Keratinocyte (primary cell): ENCODE measurements at regions not wholly inside any gene's neighbourhood (a gene's known extent, or its start where the extent isn't known, plus 50 kb on each side); places are given as distances from the start of the nearest gene placed in this dataset.
"Not testable (repeated sequence)": the region's sequence is repeated elsewhere in the genome, so short reads cannot be mapped to it uniquely, and the experiment has no call there.

Source experiments
- DNase-seq: peaks from one replicate; pipeline ENCODE4 v3.0.0-alpha.2; 2011; ENCODE audit warnings: low read depth, missing footprints, low spot score
- FAIRE-seq: peaks from 2 replicates; lab custom pipeline; 2011; peaks lifted over from hg19 to GRCh38; lab: Jason Lieb, UNC
- H2AFZ ChIP-seq: 2 replicates; pipeline ENCODE4 v1.6.0; 2012; ENCODE audit warnings: low read length, control low read depth, inconsistent platforms; ENCODE audit not compliant: control insufficient read depth
- H3K27ac ChIP-seq: 2 replicates; pipeline ENCODE4 v1.5.1; 2011; ENCODE audit warnings: low read length; ENCODE audit not compliant: control insufficient read depth, insufficient read depth
- H3K27me3 ChIP-seq: 3 replicates; pipeline ENCODE4 v1.6.0; 2011; ENCODE audit warnings: low read length; ENCODE audit not compliant: control insufficient read depth, insufficient read depth; ENCODE audit errors: extremely low read depth
- H3K36me3 ChIP-seq, 2 experiments: 2 replicates in 1 of 2; 3 replicates in 1 of 2; pipeline ENCODE4 v1.5.1; 2011; ENCODE audit warnings: low read length in 2 of 2, mild to moderate bottlenecking in 1 of 2; ENCODE audit not compliant: control insufficient read depth in 2 of 2, insufficient read depth in 2 of 2; ENCODE audit errors: extremely low read depth in 1 of 2
- H3K4me1 ChIP-seq: 3 replicates; pipeline ENCODE4 v1.5.1; 2011; ENCODE audit warnings: low read length; ENCODE audit not compliant: control insufficient read depth, insufficient read depth; ENCODE audit errors: extremely low read depth
- H3K4me2 ChIP-seq: 3 replicates; pipeline ENCODE4 v1.6.0; 2011; ENCODE audit warnings: low read depth, low read length; ENCODE audit not compliant: control insufficient read depth, insufficient read depth; ENCODE audit errors: extremely low read depth
- H3K4me3 ChIP-seq, 3 experiments: fragments of 200-600 bp in 1 of 3; sonication (generic) in 1 of 3; 2 replicates in 2 of 3; 3 replicates in 1 of 3; pipeline ENCODE4 v1.5.1; 2011 to 2016; ENCODE audit warnings: low read length in 3 of 3, mild to moderate bottlenecking in 3 of 3, control low read depth in 2 of 3, inconsistent platforms in 1 of 3, low read depth in 1 of 3, mixed read lengths in 1 of 3, mixed run types in 1 of 3, moderate library complexity in 1 of 3; ENCODE audit not compliant: control insufficient read depth in 2 of 3, insufficient read depth in 2 of 3; ENCODE audit errors: extremely low read depth in 1 of 3
- H3K79me2 ChIP-seq: 2 replicates; pipeline ENCODE4 v1.6.0; 2012; ENCODE audit warnings: low read length; ENCODE audit not compliant: control insufficient read depth, insufficient read depth
- H3K9ac ChIP-seq: 3 replicates; pipeline ENCODE4 v1.6.0; 2011; ENCODE audit warnings: low read length; ENCODE audit not compliant: control insufficient read depth, insufficient read depth; ENCODE audit errors: extremely low read depth
- H3K9me1 ChIP-seq: 3 replicates; pipeline ENCODE4 v1.6.0; 2011; ENCODE audit warnings: low read length; ENCODE audit not compliant: control insufficient read depth, insufficient read depth; ENCODE audit errors: extremely low read depth
- H3K9me3 ChIP-seq: 2 replicates; pipeline ENCODE4 v1.5.1; 2012; ENCODE audit warnings: low read depth, low read length; ENCODE audit not compliant: control insufficient read depth
- H4K20me1 ChIP-seq: 3 replicates; pipeline ENCODE4 v1.6.0; 2011; ENCODE audit warnings: low read length; ENCODE audit not compliant: control insufficient read depth, insufficient read depth; ENCODE audit errors: extremely low read depth
- EZH2 ChIP-seq: IDR thresholded peaks from one replicate; pipeline ENCODE4 v1.6.1; 2012; ENCODE audit warnings: inconsistent platforms, mild to moderate bottlenecking, low read length, moderate library complexity
- dilution Hi-C: fragments of 300-500 bp; cut with MboI; formaldehyde crosslinking; loops from one replicate; pipeline ENCODE4 v1.7.0; 2020; ENCODE audit warnings: low sequenced_read_pairs; ENCODE audit not compliant: extremely low pct_ligation_motif_present
- TF ChIP-seq, protein P1 (sequence below), 3 experiments: IDR thresholded peaks in 1 of 3; conservative IDR thresholded peaks in 1 of 3; optimal IDR thresholded peaks in 1 of 3; 2 replicates in 2 of 3; 3 replicates in 1 of 3; pipeline versions ENCODE3 to v1.5.1; 2011; ENCODE audit warnings: low read length in 3 of 3, mild to moderate bottlenecking in 3 of 3, moderate library complexity in 2 of 3, control low read depth in 1 of 3, inconsistent platforms in 1 of 3; ENCODE audit not compliant: insufficient read depth in 2 of 3; ENCODE audit errors: extremely low read depth in 1 of 3

DNA sequence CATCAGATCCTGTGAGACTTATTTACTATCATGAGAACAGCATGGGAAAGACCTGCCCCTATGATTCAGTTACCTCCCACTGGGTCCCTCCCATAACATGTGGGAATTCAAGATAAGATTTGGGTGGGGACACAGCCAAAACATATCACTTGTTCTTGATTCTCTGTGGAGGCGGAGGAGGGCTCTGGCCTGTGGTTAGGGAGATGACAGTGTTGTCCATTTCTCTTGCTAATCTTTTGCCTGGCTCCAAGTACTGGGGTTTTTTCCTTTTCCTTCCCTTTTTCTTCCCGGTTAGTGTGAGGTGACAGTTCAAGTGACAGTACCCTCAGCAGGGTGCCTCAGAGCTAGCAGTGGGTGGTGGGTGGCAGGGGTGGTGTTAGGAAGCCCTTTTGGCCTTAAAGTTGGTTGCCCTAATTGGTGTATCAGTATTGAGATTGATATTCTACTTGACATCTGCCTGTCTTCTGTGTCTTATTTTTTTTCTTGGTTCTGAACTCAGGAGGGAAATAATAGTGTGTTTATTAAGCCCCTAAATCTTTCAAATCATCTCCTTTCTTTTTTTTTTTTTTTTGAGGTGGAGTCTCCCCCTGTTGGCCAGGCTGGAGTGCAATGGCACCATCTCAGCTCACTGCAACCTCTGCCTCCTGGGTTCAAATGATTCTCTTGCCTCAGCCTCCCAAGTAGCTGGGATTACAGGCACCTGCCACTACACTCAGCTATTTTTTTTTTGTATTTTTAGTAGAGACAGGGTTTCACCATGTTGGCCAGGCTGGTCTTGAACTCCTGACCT is 192.0 kb downstream of the ASB1 start:
- H3K4me2 ChIP-seq, H3K4me1 ChIP-seq, H4K20me1 ChIP-seq, H2AFZ ChIP-seq, H3K9me3 ChIP-seq, DNase-seq, H3K27me3 ChIP-seq, H3K36me3 ChIP-seq, dilution Hi-C loops, H3K9me1 ChIP-seq, H3K9ac ChIP-seq, H3K4me3 ChIP-seq, H3K79me2 ChIP-seq, H3K27ac ChIP-seq, FAIRE-seq: not testable (repeated sequence)
- TF ChIP-seq, protein P1, sequence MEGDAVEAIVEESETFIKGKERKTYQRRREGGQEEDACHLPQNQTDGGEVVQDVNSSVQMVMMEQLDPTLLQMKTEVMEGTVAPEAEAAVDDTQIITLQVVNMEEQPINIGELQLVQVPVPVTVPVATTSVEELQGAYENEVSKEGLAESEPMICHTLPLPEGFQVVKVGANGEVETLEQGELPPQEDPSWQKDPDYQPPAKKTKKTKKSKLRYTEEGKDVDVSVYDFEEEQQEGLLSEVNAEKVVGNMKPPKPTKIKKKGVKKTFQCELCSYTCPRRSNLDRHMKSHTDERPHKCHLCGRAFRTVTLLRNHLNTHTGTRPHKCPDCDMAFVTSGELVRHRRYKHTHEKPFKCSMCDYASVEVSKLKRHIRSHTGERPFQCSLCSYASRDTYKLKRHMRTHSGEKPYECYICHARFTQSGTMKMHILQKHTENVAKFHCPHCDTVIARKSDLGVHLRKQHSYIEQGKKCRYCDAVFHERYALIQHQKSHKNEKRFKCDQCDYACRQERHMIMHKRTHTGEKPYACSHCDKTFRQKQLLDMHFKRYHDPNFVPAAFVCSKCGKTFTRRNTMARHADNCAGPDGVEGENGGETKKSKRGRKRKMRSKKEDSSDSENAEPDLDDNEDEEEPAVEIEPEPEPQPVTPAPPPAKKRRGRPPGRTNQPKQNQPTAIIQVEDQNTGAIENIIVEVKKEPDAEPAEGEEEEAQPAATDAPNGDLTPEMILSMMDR (optimal IDR thresholded peaks at IDR 0.05 in 1 of 3, IDR thresholded peaks at IDR 0.05 in 1 of 3, conservative IDR thresholded peaks at IDR 0.05 in 1 of 3; ENCODE audit: extremely low read depth in 1 of 3, insufficient read depth in 2 of 3, low read length in 3 of 3), result peak in 1 of 3 experiments; percentile 26

- Histone ChIP-seq H4K20me1 (no peaks in the 10 kb centered on the region), H3K27me3 (no peaks in the 10 kb centered on the region), H3K36me3 (no peaks in the 10 kb centered on the region), H3K27ac (no peak overlapping the region), H3K79me2 (no peaks in the 10 kb centered on the region), H2AFZ (no peak overlapping the region), H3K4me2 (no peak overlapping the region), H3K4me3 (no peak overlapping the region), H3K4me1 (peaks cover 13% of the 10 kb centered on the region), H3K9me1 (no peaks in the 10 kb centered on the region), H3K9me3 (no peaks in the 10 kb centered on the region), H3K9ac (no peak overlapping the region)
- FAIRE-seq, result no peak
- DNase-seq, result no peak
- dilution Hi-C loops, result no loop called here
- TF ChIP-seq, protein P1 (optimal IDR thresholded peaks at IDR 0.05 in 1 of 3, IDR thresholded peaks at IDR 0.05 in 1 of 3, conservative IDR thresholded peaks at IDR 0.05 in 1 of 3; ENCODE audit: extremely low read depth in 1 of 3, insufficient read depth in 2 of 3, low read length in 3 of 3), result no peak
- no peak for TF ChIP-seq EZH2
Measured at GRCh38 chr2:238627899-238628298, 201.2 kb downstream of the ASB1 start.
